Left renal cortex interstitium (tissue), 4 donors: ENCODE measurements at regions not wholly inside any gene's neighbourhood (a gene's known extent, or its start where the extent isn't known, plus 50 kb on each side); places are given as distances from the start of the nearest gene placed in this dataset.
A peak's percentile ranks its signal among the peaks of the same experiment; 100 is the strongest.
"Not testable (repeated sequence)": the region's sequence is repeated elsewhere in the genome, so short reads cannot be mapped to it uniquely, and the experiment has no call there.

Experiments
- DNase-seq, 4 donors: peaks; one replicate each; pipeline ENCODE4 v3.0.0-alpha.2; 2013; ENCODE audit warnings: low read depth in 4 of 4, low spot score in 2 of 4, missing footprints in 1 of 4

- DNase-seq: no peak
Observed at GRCh38 chr4:71204056-71204455, 134.8 kb upstream of the SLC4A4 start.

- no peak for DNase-seq
Observed at GRCh38 chr4:71206763-71207162, 132.1 kb upstream of the SLC4A4 start.

GRCh38 chr4:71209161-71209560 is 129.7 kb upstream of the SLC4A4 start:
- no peak for DNase-seq

- no peak for DNase-seq
Observed at GRCh38 chr4:71210823-71211222, 128.0 kb upstream of the SLC4A4 start.

- no peak for DNase-seq
Observed at GRCh38 chr4:71211748-71212147, 127.1 kb upstream of the SLC4A4 start.

- DNase-seq: no peak
Observed at GRCh38 chr4:71212216-71212615, 126.6 kb upstream of the SLC4A4 start.

- DNase-seq: no peak
Observed at GRCh38 chr4:71214578-71214977, 124.2 kb upstream of the SLC4A4 start.

GRCh38 chr4:71216316-71216959 is 122.4 kb upstream of the SLC4A4 start:
- no peak for DNase-seq

GRCh38 chr4:71217688-71218087 is 121.1 kb upstream of the SLC4A4 start:
- DNase-seq: no peak

- DNase-seq: not testable (repeated sequence)
Observed at GRCh38 chr4:71220848-71221247, 118.0 kb upstream of the SLC4A4 start.

GRCh38 chr4:71221510-71222466 is 117.0 kb upstream of the SLC4A4 start:
- no peak for DNase-seq

GRCh38 chr4:71222661-71223060 is 116.2 kb upstream of the SLC4A4 start:
- no peak for DNase-seq

- DNase-seq: peak in 3 of 4 donors; percentile 37 to 45 (median 41)
Observed at GRCh38 chr4:71229477-71230270, 109.1 kb upstream of the SLC4A4 start.

GRCh38 chr4:71230271-71231128 is 108.3 kb upstream of the SLC4A4 start:
- DNase-seq: no peak

GRCh38 chr4:71231129-71232055 is 107.4 kb upstream of the SLC4A4 start:
- DNase-seq: peak in 1 of 4 donors; percentile 28

GRCh38 chr4:71232056-71232430 is 106.8 kb upstream of the SLC4A4 start:
- DNase-seq: no peak

- DNase-seq: no peak
Observed at GRCh38 chr4:71232846-71233245, 106.0 kb upstream of the SLC4A4 start.

- no peak for DNase-seq
Observed at GRCh38 chr4:71235311-71236201, 103.3 kb upstream of the SLC4A4 start.
